GM06990 (cell line): ENCODE measurements at regions not wholly inside any gene's neighbourhood (a gene's known extent, or its start where the extent isn't known, plus 50 kb on each side); places are given as distances from the start of the nearest gene placed in this dataset.

Experiments
- DNase-seq: peaks from one replicate; pipeline ENCODE4 v3.0.0-alpha.2; 2011; ENCODE audit not compliant: insufficient read length; ENCODE audit errors: extremely low read depth
- H3K27me3 ChIP-seq: replicated peaks from 2 replicates; pipeline ENCODE4 v1.6.0; 2011; ENCODE audit warnings: low read length; ENCODE audit not compliant: control insufficient read depth, insufficient read depth
- H3K36me3 ChIP-seq: 2 replicates; pipeline ENCODE4 v1.5.1; 2011; ENCODE audit warnings: low read length; ENCODE audit not compliant: control insufficient read depth, insufficient read depth
- H3K4me3 ChIP-seq: replicated peaks from 2 replicates; pipeline ENCODE4 v1.5.1; 2011; ENCODE audit warnings: low read depth, mild to moderate bottlenecking, control low read depth, low read length
- TF ChIP-seq, protein P1 (sequence below): IDR thresholded peaks from 2 replicates; pipeline ENCODE4 v1.5.1; 2011; ENCODE audit warnings: low read length, control low read depth, mild to moderate bottlenecking, inconsistent platforms; ENCODE audit not compliant: insufficient read depth, poor library complexity, severe bottlenecking

GRCh38 chr21:23729331-23729730, 1878.0 kb downstream of the MRPL39 start:
- H3K4me3 ChIP-seq = no peak overlapping the region
- H3K27me3 ChIP-seq = no peaks in the 10 kb centered on the region
- TF ChIP-seq, protein P1, sequence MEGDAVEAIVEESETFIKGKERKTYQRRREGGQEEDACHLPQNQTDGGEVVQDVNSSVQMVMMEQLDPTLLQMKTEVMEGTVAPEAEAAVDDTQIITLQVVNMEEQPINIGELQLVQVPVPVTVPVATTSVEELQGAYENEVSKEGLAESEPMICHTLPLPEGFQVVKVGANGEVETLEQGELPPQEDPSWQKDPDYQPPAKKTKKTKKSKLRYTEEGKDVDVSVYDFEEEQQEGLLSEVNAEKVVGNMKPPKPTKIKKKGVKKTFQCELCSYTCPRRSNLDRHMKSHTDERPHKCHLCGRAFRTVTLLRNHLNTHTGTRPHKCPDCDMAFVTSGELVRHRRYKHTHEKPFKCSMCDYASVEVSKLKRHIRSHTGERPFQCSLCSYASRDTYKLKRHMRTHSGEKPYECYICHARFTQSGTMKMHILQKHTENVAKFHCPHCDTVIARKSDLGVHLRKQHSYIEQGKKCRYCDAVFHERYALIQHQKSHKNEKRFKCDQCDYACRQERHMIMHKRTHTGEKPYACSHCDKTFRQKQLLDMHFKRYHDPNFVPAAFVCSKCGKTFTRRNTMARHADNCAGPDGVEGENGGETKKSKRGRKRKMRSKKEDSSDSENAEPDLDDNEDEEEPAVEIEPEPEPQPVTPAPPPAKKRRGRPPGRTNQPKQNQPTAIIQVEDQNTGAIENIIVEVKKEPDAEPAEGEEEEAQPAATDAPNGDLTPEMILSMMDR = no peak
- no peaks in the 10 kb centered on the region for H3K36me3 ChIP-seq
- no peak for DNase-seq

GRCh38 chr21:23725576-23725975, 1881.7 kb downstream of the MRPL39 start:
- no peaks in the 10 kb centered on the region for H3K36me3 ChIP-seq
- DNase-seq = no peak
- no peak overlapping the region for H3K4me3 ChIP-seq
- TF ChIP-seq, protein P1 = no peak
- no peaks in the 10 kb centered on the region for H3K27me3 ChIP-seq

DNA sequence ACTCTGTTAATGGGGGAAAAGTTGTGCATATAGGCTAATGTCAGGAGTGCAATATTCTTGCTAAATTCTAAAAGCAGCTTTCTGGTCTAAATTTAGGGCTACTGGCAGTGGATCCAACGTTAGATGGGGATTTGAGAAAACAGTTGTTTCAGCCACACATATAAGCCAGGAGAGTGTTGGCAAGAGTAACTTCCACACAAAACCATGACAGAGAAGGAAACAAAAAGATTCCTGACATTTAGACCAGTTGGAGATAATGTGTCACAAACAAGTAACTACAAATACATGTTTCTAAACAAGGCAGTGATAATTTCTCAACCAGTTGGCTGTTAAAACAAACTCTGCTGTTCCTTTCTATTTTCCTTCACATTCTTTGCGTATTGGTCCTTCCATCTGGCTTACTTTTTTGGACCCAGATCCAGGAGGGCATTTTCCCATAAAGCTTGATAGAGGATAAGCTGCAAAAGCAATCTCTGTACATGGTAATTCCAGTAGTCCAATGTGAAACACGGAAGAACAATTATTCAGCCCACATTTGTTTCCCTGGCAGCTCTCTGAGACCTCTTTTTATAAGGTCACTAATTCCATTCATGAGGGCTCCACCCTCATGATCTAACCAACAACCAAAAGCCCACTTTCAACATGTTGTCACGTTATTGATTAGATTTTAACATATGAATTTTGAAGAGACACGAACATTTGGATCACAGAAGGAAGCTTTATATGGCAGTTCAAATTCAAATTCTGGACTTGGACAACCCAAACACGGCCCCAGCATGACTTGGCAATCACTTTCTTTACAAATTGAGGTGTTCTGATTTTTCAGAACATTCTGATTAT, 1888.6 kb downstream of the MRPL39 start:
- DNase-seq = no peak
- Histone ChIP-seq H3K4me3 (no peak overlapping the region), H3K27me3 (no peaks in the 10 kb centered on the region), H3K36me3 (no peaks in the 10 kb centered on the region)
- TF ChIP-seq, protein P1 = no peak

GRCh38 chr21:23712166-23712565, 1895.1 kb downstream of the MRPL39 start:
- TF ChIP-seq, protein P1 = no peak
- Histone ChIP-seq H3K27me3 (no peaks in the 10 kb centered on the region), H3K4me3 (no peak overlapping the region), H3K36me3 (no peaks in the 10 kb centered on the region)
- no peak for DNase-seq

DNA sequence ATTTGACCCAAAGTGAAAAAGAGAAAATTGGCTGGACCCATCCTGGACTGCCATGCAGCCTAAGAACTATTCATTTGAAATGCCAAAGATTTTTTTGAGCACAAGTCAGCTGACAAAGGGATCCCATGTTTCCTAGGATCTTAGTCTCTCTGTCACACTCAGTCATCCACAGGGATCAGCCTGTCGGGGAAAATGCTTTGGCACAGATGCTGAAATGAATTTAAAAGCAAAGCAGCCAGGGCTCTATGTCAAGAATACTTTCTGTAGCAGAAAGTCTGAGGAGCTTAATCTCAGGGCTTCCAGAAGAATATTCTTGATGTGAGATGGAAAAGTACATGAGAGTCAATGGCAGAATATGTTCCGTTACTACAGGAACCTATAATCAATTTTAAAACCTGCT, 1900.8 kb downstream of the MRPL39 start:
- DNase-seq = no peak
- TF ChIP-seq, protein P1 = no peak
- Histone ChIP-seq H3K36me3 (no peaks in the 10 kb centered on the region), H3K4me3 (no peak overlapping the region), H3K27me3 (no peaks in the 10 kb centered on the region)

- no peaks in the 10 kb centered on the region for H3K27me3 ChIP-seq
- no peak overlapping the region for H3K4me3 ChIP-seq
- TF ChIP-seq, protein P1 = no peak
- no peaks in the 10 kb centered on the region for H3K36me3 ChIP-seq
- DNase-seq = no peak
Observed at GRCh38 chr21:23699402-23699801, 1907.9 kb downstream of the MRPL39 start.
